Liver (tissue), 8 donors: ENCODE measurements at regions not wholly inside any gene's neighbourhood (a gene's known extent, or its start where the extent isn't known, plus 50 kb on each side); places are given as distances from the start of the nearest gene placed in this dataset.

ENCODE experiments used
- DNase-seq: peaks from one replicate; pipeline ENCODE4 v3.0.0-alpha.2; 2017; ENCODE audit warnings: low spot score
- H3K27ac ChIP-seq, 2 donors: one replicate each; pipeline ENCODE4 v1.7.0; 2013; ENCODE audit warnings: inconsistent platforms in 2 of 2, low read length in 2 of 2, control low read depth in 1 of 2, low read depth in 1 of 2, mild to moderate bottlenecking in 1 of 2
- H3K27me3 ChIP-seq, 4 donors: one replicate each; pipeline versions ENCODE4 v1.6.1 to v1.7.0; 2013; ENCODE audit warnings: low read length in 3 of 4, inconsistent platforms in 1 of 4, mild to moderate bottlenecking in 1 of 4, moderate library complexity in 1 of 4; ENCODE audit not compliant: control insufficient read depth in 4 of 4, insufficient read depth in 4 of 4
- H3K36me3 ChIP-seq, 4 donors: one replicate each; pipeline versions ENCODE4 v1.6.1 to v1.7.0; 2013; ENCODE audit warnings: low read length in 3 of 4, mild to moderate bottlenecking in 3 of 4, low read depth in 1 of 4, moderate library complexity in 1 of 4; ENCODE audit not compliant: control insufficient read depth in 4 of 4, insufficient read depth in 3 of 4
- H3K4me1 ChIP-seq, 4 donors: one replicate each; pipeline versions ENCODE4 v1.6.1 to v1.7.0; 2013; ENCODE audit warnings: low read length in 3 of 4, mild to moderate bottlenecking in 3 of 4, moderate library complexity in 1 of 4; ENCODE audit not compliant: control insufficient read depth in 4 of 4, insufficient read depth in 4 of 4
- H3K4me3 ChIP-seq, 3 donors: one replicate each; pipeline versions ENCODE4 v1.6.1 to v1.7.0; 2013; ENCODE audit warnings: low read length in 3 of 3, control low read depth in 1 of 3, low read depth in 1 of 3, mild to moderate bottlenecking in 1 of 3
- H3K9ac ChIP-seq, 2 donors: one replicate each; pipeline ENCODE4 v1.7.0; 2013; ENCODE audit warnings: low read length in 2 of 2, mild to moderate bottlenecking in 2 of 2, moderate library complexity in 2 of 2, control low read depth in 1 of 2, low read depth in 1 of 2
- H3K9me3 ChIP-seq, 4 donors: one replicate each; pipeline versions ENCODE4 v1.6.1 to v1.7.0; 2013; ENCODE audit warnings: low read length in 3 of 4; ENCODE audit not compliant: control insufficient read depth in 4 of 4
- EGR1 ChIP-seq, 2 donors: IDR thresholded peaks; 2 replicates each; pipeline ENCODE4 v1.6.1; 2016 to 2018; ENCODE audit warnings: antibody characterized with exemption in 2 of 2, low read depth in 2 of 2
- FOXA1 ChIP-seq: IDR thresholded peaks from 2 replicates; pipeline ENCODE4 v1.6.1; 2016; ENCODE audit warnings: antibody characterized with exemption
- FOXA2 ChIP-seq: IDR thresholded peaks from 2 replicates; pipeline ENCODE4 v1.6.1; 2016; ENCODE audit warnings: antibody characterized with exemption
- GABPA ChIP-seq, 2 donors: IDR thresholded peaks in 1 of 2; conservative IDR thresholded peaks in 1 of 2; 2 replicates each; pipeline ENCODE4 v1.6.1; 2016; ENCODE audit warnings: antibody characterized with exemption in 2 of 2, mild to moderate bottlenecking in 1 of 2, moderate library complexity in 1 of 2
- HNF4A ChIP-seq, 2 donors: conservative IDR thresholded peaks; 2 replicates each; pipeline ENCODE4 v1.6.1; 2016; ENCODE audit warnings: antibody characterized with exemption in 2 of 2, mild to moderate bottlenecking in 2 of 2
- HNF4G ChIP-seq: IDR thresholded peaks from 2 replicates; pipeline ENCODE4 v1.6.1; 2016; ENCODE audit warnings: antibody characterized with exemption
- JUND ChIP-seq, 2 donors: IDR thresholded peaks; 2 replicates each; pipeline ENCODE4 v1.6.1; 2016; ENCODE audit warnings: antibody characterized with exemption in 2 of 2
- NR2F2 ChIP-seq: IDR thresholded peaks from 2 replicates; pipeline ENCODE4 v1.6.1; 2016; ENCODE audit warnings: antibody characterized with exemption
- RAD21 ChIP-seq, 2 donors: IDR thresholded peaks; 2 replicates each; pipeline ENCODE4 v1.6.1; 2016; ENCODE audit warnings: antibody characterized with exemption in 2 of 2, mild to moderate bottlenecking in 2 of 2
- RXRA ChIP-seq, 2 donors: IDR thresholded peaks; 2 replicates each; pipeline ENCODE4 v1.6.1; 2017 to 2018; ENCODE audit warnings: antibody characterized with exemption in 2 of 2, mild to moderate bottlenecking in 1 of 2
- SP1 ChIP-seq: IDR thresholded peaks from 2 replicates; pipeline ENCODE4 v1.6.1; 2018; ENCODE audit warnings: antibody characterized with exemption, mild to moderate bottlenecking
- TAF1 ChIP-seq: conservative IDR thresholded peaks from 2 replicates; pipeline ENCODE4 v1.6.1; 2016; ENCODE audit warnings: antibody characterized with exemption, mild to moderate bottlenecking
- YY1 ChIP-seq: IDR thresholded peaks from 2 replicates; pipeline ENCODE4 v1.6.1; 2016; ENCODE audit warnings: antibody characterized with exemption, mild to moderate bottlenecking
- WGBS: extraction: QIAGEN DNeasy Blood & Tissue Kit; methylation state at CpG from one replicate; pipeline ENCODE4 v1.1.7; 2013; 5-methylcytosine and 5-hydroxymethylcytosine counted together
- TF ChIP-seq, protein P1 (sequence below): IDR thresholded peaks from 2 replicates; pipeline ENCODE4 v1.6.1; 2016; ENCODE audit warnings: antibody characterized with exemption
- TF ChIP-seq, protein P2 (sequence below): IDR thresholded peaks from 2 replicates; pipeline ENCODE4 v1.6.1; 2016; ENCODE audit warnings: antibody characterized with exemption, mild to moderate bottlenecking
- TF ChIP-seq, protein P3 (sequence below): IDR thresholded peaks from 2 replicates; pipeline ENCODE4 v1.6.1; 2016; ENCODE audit warnings: antibody characterized with exemption
- TF ChIP-seq, protein P4 (sequence below): IDR thresholded peaks from 2 replicates; pipeline ENCODE4 v1.6.1; 2016; ENCODE audit warnings: antibody characterized with exemption
- TF ChIP-seq, protein P5 (sequence below): fragments of 150-350 bp; IDR thresholded peaks from 2 replicates; pipeline ENCODE4 v1.5.1; 2017; ENCODE audit warnings: improper control_type of control experiment, low read depth, low read length; ENCODE audit not compliant: missing input control
- donor health status: healthy.
- donor health status: healthy.
- donor health status: healthy.
- donor health status: healthy.
- donor health status: healthy.

DNA sequence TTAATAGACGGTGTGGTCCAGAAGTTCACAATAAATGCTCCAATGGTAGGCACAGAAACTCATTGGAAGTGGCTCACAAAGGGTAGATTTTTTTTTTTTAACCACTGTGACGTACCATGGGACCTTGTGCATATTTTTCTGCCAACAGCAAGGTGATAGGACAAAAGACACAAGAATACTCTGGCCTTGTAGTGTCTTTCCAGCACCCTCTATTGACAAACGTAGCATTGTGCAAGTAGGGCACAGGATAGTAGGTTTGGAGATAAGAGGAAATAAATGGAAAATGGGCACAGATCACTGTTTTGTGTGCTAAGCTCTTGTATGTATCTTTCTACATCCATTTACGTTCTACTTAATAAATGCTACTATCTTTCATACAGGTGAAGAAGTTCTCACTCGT lies 2054.9 kb downstream of the PCDH7 start:
- 28% methylated on average over 5 of the region's 5 CpGs for WGBS
- TF ChIP-seq, protein P1, sequence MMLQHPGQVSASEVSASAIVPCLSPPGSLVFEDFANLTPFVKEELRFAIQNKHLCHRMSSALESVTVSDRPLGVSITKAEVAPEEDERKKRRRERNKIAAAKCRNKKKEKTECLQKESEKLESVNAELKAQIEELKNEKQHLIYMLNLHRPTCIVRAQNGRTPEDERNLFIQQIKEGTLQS: peak; percentile 16
- peak; percentile 87 for TF ChIP-seq FOXA1
- no peak for TF ChIP-seq NR2F2
- TF ChIP-seq RAD21 (IDR thresholded peaks at IDR 0.05): peak; percentile 87 to 93
- TF ChIP-seq RXRA (IDR thresholded peaks at IDR 0.05): peak; percentile 50 to 64
- no peak for TF ChIP-seq TAF1
- TF ChIP-seq EGR1 (IDR thresholded peaks at IDR 0.05; ENCODE audit: low read depth in 2 of 2): peak in 1 of 2 donors; percentile 45
- TF ChIP-seq, protein P2, sequence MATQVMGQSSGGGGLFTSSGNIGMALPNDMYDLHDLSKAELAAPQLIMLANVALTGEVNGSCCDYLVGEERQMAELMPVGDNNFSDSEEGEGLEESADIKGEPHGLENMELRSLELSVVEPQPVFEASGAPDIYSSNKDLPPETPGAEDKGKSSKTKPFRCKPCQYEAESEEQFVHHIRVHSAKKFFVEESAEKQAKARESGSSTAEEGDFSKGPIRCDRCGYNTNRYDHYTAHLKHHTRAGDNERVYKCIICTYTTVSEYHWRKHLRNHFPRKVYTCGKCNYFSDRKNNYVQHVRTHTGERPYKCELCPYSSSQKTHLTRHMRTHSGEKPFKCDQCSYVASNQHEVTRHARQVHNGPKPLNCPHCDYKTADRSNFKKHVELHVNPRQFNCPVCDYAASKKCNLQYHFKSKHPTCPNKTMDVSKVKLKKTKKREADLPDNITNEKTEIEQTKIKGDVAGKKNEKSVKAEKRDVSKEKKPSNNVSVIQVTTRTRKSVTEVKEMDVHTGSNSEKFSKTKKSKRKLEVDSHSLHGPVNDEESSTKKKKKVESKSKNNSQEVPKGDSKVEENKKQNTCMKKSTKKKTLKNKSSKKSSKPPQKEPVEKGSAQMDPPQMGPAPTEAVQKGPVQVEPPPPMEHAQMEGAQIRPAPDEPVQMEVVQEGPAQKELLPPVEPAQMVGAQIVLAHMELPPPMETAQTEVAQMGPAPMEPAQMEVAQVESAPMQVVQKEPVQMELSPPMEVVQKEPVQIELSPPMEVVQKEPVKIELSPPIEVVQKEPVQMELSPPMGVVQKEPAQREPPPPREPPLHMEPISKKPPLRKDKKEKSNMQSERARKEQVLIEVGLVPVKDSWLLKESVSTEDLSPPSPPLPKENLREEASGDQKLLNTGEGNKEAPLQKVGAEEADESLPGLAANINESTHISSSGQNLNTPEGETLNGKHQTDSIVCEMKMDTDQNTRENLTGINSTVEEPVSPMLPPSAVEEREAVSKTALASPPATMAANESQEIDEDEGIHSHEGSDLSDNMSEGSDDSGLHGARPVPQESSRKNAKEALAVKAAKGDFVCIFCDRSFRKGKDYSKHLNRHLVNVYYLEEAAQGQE: no peak
- TF ChIP-seq HNF4A (conservative IDR thresholded peaks at IDR 0.05): peak; percentile 75 to 80
- TF ChIP-seq YY1: peak; percentile 64
- no peak for TF ChIP-seq HNF4G
- peak; percentile 82 for TF ChIP-seq SP1
- TF ChIP-seq, protein P3, sequence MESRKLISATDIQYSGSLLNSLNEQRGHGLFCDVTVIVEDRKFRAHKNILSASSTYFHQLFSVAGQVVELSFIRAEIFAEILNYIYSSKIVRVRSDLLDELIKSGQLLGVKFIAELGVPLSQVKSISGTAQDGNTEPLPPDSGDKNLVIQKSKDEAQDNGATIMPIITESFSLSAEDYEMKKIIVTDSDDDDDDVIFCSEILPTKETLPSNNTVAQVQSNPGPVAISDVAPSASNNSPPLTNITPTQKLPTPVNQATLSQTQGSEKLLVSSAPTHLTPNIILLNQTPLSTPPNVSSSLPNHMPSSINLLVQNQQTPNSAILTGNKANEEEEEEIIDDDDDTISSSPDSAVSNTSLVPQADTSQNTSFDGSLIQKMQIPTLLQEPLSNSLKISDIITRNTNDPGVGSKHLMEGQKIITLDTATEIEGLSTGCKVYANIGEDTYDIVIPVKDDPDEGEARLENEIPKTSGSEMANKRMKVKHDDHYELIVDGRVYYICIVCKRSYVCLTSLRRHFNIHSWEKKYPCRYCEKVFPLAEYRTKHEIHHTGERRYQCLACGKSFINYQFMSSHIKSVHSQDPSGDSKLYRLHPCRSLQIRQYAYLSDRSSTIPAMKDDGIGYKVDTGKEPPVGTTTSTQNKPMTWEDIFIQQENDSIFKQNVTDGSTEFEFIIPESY: peak; percentile 20
- TF ChIP-seq, protein P4, sequence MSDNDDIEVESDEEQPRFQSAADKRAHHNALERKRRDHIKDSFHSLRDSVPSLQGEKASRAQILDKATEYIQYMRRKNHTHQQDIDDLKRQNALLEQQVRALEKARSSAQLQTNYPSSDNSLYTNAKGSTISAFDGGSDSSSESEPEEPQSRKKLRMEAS: no peak
- no peak for TF ChIP-seq GABPA (IDR thresholded peaks at IDR 0.05 in 1 of 2, conservative IDR thresholded peaks at IDR 0.05 in 1 of 2)
- TF ChIP-seq JUND (IDR thresholded peaks at IDR 0.05): peak in 1 of 2 donors; percentile 30
- peak; percentile 96 for TF ChIP-seq FOXA2
- TF ChIP-seq, protein P5, sequence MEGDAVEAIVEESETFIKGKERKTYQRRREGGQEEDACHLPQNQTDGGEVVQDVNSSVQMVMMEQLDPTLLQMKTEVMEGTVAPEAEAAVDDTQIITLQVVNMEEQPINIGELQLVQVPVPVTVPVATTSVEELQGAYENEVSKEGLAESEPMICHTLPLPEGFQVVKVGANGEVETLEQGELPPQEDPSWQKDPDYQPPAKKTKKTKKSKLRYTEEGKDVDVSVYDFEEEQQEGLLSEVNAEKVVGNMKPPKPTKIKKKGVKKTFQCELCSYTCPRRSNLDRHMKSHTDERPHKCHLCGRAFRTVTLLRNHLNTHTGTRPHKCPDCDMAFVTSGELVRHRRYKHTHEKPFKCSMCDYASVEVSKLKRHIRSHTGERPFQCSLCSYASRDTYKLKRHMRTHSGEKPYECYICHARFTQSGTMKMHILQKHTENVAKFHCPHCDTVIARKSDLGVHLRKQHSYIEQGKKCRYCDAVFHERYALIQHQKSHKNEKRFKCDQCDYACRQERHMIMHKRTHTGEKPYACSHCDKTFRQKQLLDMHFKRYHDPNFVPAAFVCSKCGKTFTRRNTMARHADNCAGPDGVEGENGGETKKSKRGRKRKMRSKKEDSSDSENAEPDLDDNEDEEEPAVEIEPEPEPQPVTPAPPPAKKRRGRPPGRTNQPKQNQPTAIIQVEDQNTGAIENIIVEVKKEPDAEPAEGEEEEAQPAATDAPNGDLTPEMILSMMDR: peak; percentile 47
- H3K4me1 ChIP-seq: peaks cover 0 to 22% (median 18%) of the 10 kb centered on the region in 4 donors
- H3K27me3 ChIP-seq: no peaks in the 10 kb centered on the region
- H3K4me3 ChIP-seq: no peak overlapping the region
- no peak for DNase-seq
- no peak overlapping the region for H3K27ac ChIP-seq
- H3K9ac ChIP-seq: peak overlapping the region in 1 of 2 donors; percentile 39
- no peaks in the 10 kb centered on the region for H3K36me3 ChIP-seq
- no peaks in the 10 kb centered on the region for H3K9me3 ChIP-seq
